Smooth muscle cell (in vitro differentiated cells): ENCODE measurements at regions not wholly inside any gene's neighbourhood (a gene's known extent, or its start where the extent isn't known, plus 50 kb on each side); places are given as distances from the start of the nearest gene placed in this dataset.

Experiments used
- DNase-seq: peaks from one replicate; lab custom pipeline; 2025; ENCODE audit not compliant: unreplicated experiment; lab: John Stamatoyannopoulos, UW
- H2AFZ ChIP-seq: fragments of 200-600 bp; sonication (generic); 2 replicates; pipeline ENCODE4 v1.6.0; 2016; ENCODE audit warnings: antibody characterized with exemption, low read depth, mild to moderate bottlenecking
- H3F3A ChIP-seq: fragments of 200-600 bp; sonication (generic); 2 replicates; pipeline ENCODE4 v1.6.0; 2017; ENCODE audit warnings: antibody characterized with exemption, low read depth
- H3K27ac ChIP-seq: fragments of 200-600 bp; sonication (generic); 2 replicates; pipeline ENCODE4 v1.5.1; 2016; ENCODE audit warnings: low read depth, mild to moderate bottlenecking
- H3K27me3 ChIP-seq: fragments of 200-600 bp; sonication (generic); 2 replicates; pipeline ENCODE4 v1.6.1; 2016; ENCODE audit warnings: low read depth, mild to moderate bottlenecking
- H3K36me3 ChIP-seq: fragments of 200-600 bp; sonication (generic); 2 replicates; pipeline ENCODE4 v1.5.1; 2016; ENCODE audit warnings: low read depth
- H3K4me1 ChIP-seq: fragments of 200-600 bp; sonication (generic); 2 replicates; pipeline ENCODE4 v1.5.1; 2016; ENCODE audit warnings: low read depth
- H3K4me2 ChIP-seq: fragments of 200-600 bp; sonication (generic); 2 replicates; pipeline ENCODE4 v1.6.0; 2016; ENCODE audit warnings: mild to moderate bottlenecking
- H3K4me3 ChIP-seq: fragments of 200-600 bp; sonication (generic); 2 replicates; pipeline ENCODE4 v1.5.1; 2016; ENCODE audit warnings: mild to moderate bottlenecking
- H3K79me2 ChIP-seq: fragments of 200-600 bp; sonication (generic); 2 replicates; pipeline ENCODE4 v1.6.0; 2016; ENCODE audit warnings: low read depth, mild to moderate bottlenecking
- H3K9ac ChIP-seq: fragments of 200-600 bp; sonication (generic); 2 replicates; pipeline ENCODE4 v1.6.0; 2016; ENCODE audit warnings: low read depth
- H3K9me3 ChIP-seq: fragments of 200-600 bp; sonication (generic); replicated peaks from 2 replicates; pipeline ENCODE4 v1.5.1; 2016; ENCODE audit warnings: low read depth
- H4K20me1 ChIP-seq: fragments of 200-600 bp; sonication (generic); 2 replicates; pipeline ENCODE4 v1.6.0; 2016; ENCODE audit warnings: low read depth
- WGBS: methylation state at CpG from one replicate; pipeline ENCODE4 v1.1.7; 2016; ENCODE audit warnings: low lambda C conversion rate; 5-methylcytosine and 5-hydroxymethylcytosine counted together
- TF ChIP-seq, protein P1 (sequence below): fragments of 200-600 bp; sonication (generic); IDR thresholded peaks from 2 replicates; pipeline ENCODE4 v1.5.1; 2017; ENCODE audit warnings: borderline replicate concordance, mild to moderate bottlenecking, antibody characterized with exemption; ENCODE audit not compliant: insufficient read depth, poor library complexity, severe bottlenecking

DNA sequence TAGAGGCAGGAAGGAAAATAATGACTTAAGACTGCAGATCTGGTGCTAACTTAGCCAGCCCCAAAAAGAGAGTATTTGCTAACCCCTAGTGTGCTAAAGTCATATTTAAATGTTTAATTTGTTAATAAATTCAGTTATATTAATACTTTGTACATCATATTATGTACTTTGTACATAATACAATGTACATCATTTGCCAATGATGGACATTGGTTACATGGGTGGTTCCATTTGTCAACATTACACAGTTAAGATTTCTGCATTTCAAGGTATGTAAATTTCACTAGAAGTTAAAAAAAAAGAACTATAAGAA is 63.9 kb upstream of the PIM1 start:
- no peak for DNase-seq
- no peaks in the 10 kb centered on the region for H3K27me3 ChIP-seq
- H3K36me3 ChIP-seq: no peaks in the 10 kb centered on the region
- H3K27ac ChIP-seq: no peak overlapping the region
- peaks cover 21% of the 10 kb centered on the region for H3F3A ChIP-seq
- H3K79me2 ChIP-seq: no peaks in the 10 kb centered on the region
- H3K9me3 ChIP-seq: no peaks in the 10 kb centered on the region
- H2AFZ ChIP-seq: no peak overlapping the region
- no peaks in the 10 kb centered on the region for H4K20me1 ChIP-seq
- no peak overlapping the region for H3K9ac ChIP-seq
- peaks cover 25% of the 10 kb centered on the region for H3K4me1 ChIP-seq
- H3K4me3 ChIP-seq: no peak overlapping the region
- H3K4me2 ChIP-seq: no peak overlapping the region
- TF ChIP-seq, protein P1, sequence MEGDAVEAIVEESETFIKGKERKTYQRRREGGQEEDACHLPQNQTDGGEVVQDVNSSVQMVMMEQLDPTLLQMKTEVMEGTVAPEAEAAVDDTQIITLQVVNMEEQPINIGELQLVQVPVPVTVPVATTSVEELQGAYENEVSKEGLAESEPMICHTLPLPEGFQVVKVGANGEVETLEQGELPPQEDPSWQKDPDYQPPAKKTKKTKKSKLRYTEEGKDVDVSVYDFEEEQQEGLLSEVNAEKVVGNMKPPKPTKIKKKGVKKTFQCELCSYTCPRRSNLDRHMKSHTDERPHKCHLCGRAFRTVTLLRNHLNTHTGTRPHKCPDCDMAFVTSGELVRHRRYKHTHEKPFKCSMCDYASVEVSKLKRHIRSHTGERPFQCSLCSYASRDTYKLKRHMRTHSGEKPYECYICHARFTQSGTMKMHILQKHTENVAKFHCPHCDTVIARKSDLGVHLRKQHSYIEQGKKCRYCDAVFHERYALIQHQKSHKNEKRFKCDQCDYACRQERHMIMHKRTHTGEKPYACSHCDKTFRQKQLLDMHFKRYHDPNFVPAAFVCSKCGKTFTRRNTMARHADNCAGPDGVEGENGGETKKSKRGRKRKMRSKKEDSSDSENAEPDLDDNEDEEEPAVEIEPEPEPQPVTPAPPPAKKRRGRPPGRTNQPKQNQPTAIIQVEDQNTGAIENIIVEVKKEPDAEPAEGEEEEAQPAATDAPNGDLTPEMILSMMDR: no peak

GRCh38 chr6:37106554-37106953 is 63.4 kb upstream of the PIM1 start:
- Histone ChIP-seq H3K79me2 (no peaks in the 10 kb centered on the region), H3K9ac (no peak overlapping the region), H3K4me2 (no peak overlapping the region), H3K4me3 (no peak overlapping the region), H3K9me3 (no peaks in the 10 kb centered on the region), H3K27me3 (no peaks in the 10 kb centered on the region), H3K36me3 (no peaks in the 10 kb centered on the region), H3K27ac (no peak overlapping the region), H3F3A (peaks cover 21% of the 10 kb centered on the region), H2AFZ (no peak overlapping the region), H3K4me1 (peaks cover 25% of the 10 kb centered on the region), H4K20me1 (no peaks in the 10 kb centered on the region)
- 92% methylated on average over 8 of the region's 8 CpGs for WGBS
- no peak for DNase-seq
- TF ChIP-seq, protein P1: no peak

GRCh38 chr6:37106982-37107491 is 62.9 kb upstream of the PIM1 start:
- H3K9ac ChIP-seq: no peak overlapping the region
- H3F3A ChIP-seq: peaks cover 18% of the 10 kb centered on the region
- peaks cover 21% of the 10 kb centered on the region for H3K4me1 ChIP-seq
- no peaks in the 10 kb centered on the region for H3K9me3 ChIP-seq
- H3K27ac ChIP-seq: no peak overlapping the region
- no peaks in the 10 kb centered on the region for H4K20me1 ChIP-seq
- no peak for DNase-seq
- H3K4me3 ChIP-seq: no peak overlapping the region
- TF ChIP-seq, protein P1: no peak
- no peak overlapping the region for H2AFZ ChIP-seq
- no peak overlapping the region for H3K4me2 ChIP-seq
- no peaks in the 10 kb centered on the region for H3K79me2 ChIP-seq
- WGBS: 94% methylated on average over 7 of the region's 7 CpGs
- H3K36me3 ChIP-seq: no peaks in the 10 kb centered on the region
- H3K27me3 ChIP-seq: no peaks in the 10 kb centered on the region

DNA sequence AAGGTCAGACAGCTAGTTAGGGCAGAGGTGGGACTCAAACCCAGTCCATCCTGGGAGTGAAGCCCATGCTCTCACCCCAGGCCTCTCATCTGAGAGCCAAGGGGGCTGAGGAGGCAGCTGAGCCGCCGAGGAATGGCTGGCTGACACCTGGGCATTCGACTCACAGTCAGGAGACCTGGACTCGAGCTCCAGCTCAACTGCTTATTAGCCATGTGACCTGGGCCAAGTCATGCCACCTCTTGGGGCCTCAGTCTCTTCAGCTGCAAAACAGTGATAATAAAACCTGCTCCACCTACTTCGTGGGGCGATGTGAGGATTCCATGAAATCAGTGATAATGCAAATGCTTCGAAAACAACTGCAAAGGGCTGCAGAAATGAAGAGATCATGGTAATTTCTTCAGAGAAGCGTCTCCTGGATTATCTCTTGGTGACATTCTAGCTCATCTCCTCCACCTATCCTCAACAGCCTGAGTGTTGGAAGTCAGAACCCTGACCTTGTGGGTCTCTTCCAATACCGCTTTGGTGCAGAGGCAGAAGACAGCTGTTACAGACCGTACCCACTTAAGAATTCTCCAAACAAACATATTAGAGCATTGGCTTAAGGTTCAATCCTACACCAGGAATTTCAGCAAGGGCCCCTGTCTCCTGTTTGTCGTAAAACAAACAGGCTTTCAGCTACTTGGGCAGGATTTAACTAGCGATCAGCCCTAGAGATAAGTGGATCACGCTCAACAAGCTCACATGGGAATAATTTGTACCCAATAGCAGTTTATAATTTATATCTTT is 60.0 kb upstream of the PIM1 start:
- Histone ChIP-seq H3K9ac (no peak overlapping the region), H3F3A (peaks cover 2% of the 10 kb centered on the region), H3K4me2 (peak overlapping the region; percentile 17), H3K27me3 (no peaks in the 10 kb centered on the region), H3K9me3 (no peaks in the 10 kb centered on the region), H3K4me3 (no peak overlapping the region), H2AFZ (peak overlapping the region; percentile 22), H3K79me2 (no peaks in the 10 kb centered on the region), H3K27ac (peak overlapping the region; percentile 30), H3K36me3 (no peaks in the 10 kb centered on the region), H3K4me1 (peaks cover 8% of the 10 kb centered on the region), H4K20me1 (no peaks in the 10 kb centered on the region)
- WGBS: 47% methylated on average over 13 of the region's 13 CpGs
- TF ChIP-seq, protein P1: no peak
- DNase-seq: no peak
